GM21528 (cell line): ENCODE measurements at regions not wholly inside any gene's neighbourhood (a gene's known extent, or its start where the extent isn't known, plus 50 kb on each side); places are given as distances from the start of the nearest gene placed in this dataset.
A peak's percentile ranks its signal among the peaks of the same experiment; 100 is the strongest.
"Not testable (repeated sequence)": the region's sequence is repeated elsewhere in the genome, so short reads cannot be mapped to it uniquely, and the experiment has no call there.

Experiments
- ATAC-seq: cut with Tn5 transposase; IDR thresholded peaks from one replicate; pipeline ENCODE4 v1.9.1; 2021; ENCODE audit warnings: mild to moderate bottlenecking, moderate library complexity; ENCODE audit not compliant: unreplicated experiment, low FRiP score

- no peak for ATAC-seq
Observed at GRCh38 chr18:35822413-35822812, 150.1 kb upstream of the RMP24 start.

- ATAC-seq = no peak
Observed at GRCh38 chr18:35826477-35826876, 146.0 kb upstream of the RMP24 start.

GRCh38 chr18:35827275-35827902 lies 145.1 kb upstream of the RMP24 start:
- no peak for ATAC-seq

- ATAC-seq = no peak
Observed at GRCh38 chr18:35827903-35828275, 144.6 kb upstream of the RMP24 start.

GRCh38 chr18:35828591-35828990 lies 143.9 kb upstream of the RMP24 start:
- no peak for ATAC-seq

- ATAC-seq = no peak
Observed at GRCh38 chr18:35835366-35835765, 137.1 kb upstream of the RMP24 start.

GRCh38 chr18:35835833-35836232 lies 136.6 kb upstream of the RMP24 start:
- peak; percentile 89 for ATAC-seq

GRCh38 chr18:35836932-35837331 lies 135.5 kb upstream of the RMP24 start:
- no peak for ATAC-seq

- ATAC-seq = no peak
Observed at GRCh38 chr18:35837922-35838496, 134.5 kb upstream of the RMP24 start.

- no peak for ATAC-seq
Observed at GRCh38 chr18:35841283-35841682, 131.2 kb upstream of the RMP24 start.

GRCh38 chr18:35842536-35842935 lies 129.9 kb upstream of the RMP24 start:
- no peak for ATAC-seq

- not testable (repeated sequence) for ATAC-seq
Observed at GRCh38 chr18:35848321-35848720, 124.2 kb upstream of the RMP24 start.

- not testable (repeated sequence) for ATAC-seq
Observed at GRCh38 chr18:35849241-35849640, 123.2 kb upstream of the RMP24 start.

- ATAC-seq = no peak
Observed at GRCh38 chr18:35851286-35851970, 121.1 kb upstream of the RMP24 start.

- no peak for ATAC-seq
Observed at GRCh38 chr18:35852786-35853185, 119.7 kb upstream of the RMP24 start.

- ATAC-seq = no peak
Observed at GRCh38 chr18:35854095-35854494, 118.4 kb upstream of the RMP24 start.

GRCh38 chr18:35856178-35856577 lies 116.3 kb upstream of the RMP24 start:
- ATAC-seq = no peak

- ATAC-seq = not testable (repeated sequence)
Observed at GRCh38 chr18:35856721-35857120, 115.8 kb upstream of the RMP24 start.

GRCh38 chr18:35857581-35857980 lies 114.9 kb upstream of the RMP24 start:
- ATAC-seq = not testable (repeated sequence)

- no peak for ATAC-seq
Observed at GRCh38 chr18:35861367-35862118, 110.9 kb upstream of the RMP24 start.

- no peak for ATAC-seq
Observed at GRCh38 chr18:35862119-35862640, 110.3 kb upstream of the RMP24 start.
